Ishikawa (cell line): ENCODE measurements at regions not wholly inside any gene's neighbourhood (a gene's known extent, or its start where the extent isn't known, plus 50 kb on each side); places are given as distances from the start of the nearest gene placed in this dataset.

Source experiments
- CEBPB ChIP-seq: IDR thresholded peaks from 2 replicates; pipeline ENCODE4 v1.6.1; 2012
- CREB1 ChIP-seq: IDR thresholded peaks from 2 replicates; pipeline ENCODE4 v1.6.1; 2012; ENCODE audit warnings: low read depth
- EGR1 ChIP-seq: IDR thresholded peaks from 2 replicates; pipeline ENCODE4 v1.6.1; 2012
- EP300 ChIP-seq: IDR thresholded peaks from 2 replicates; pipeline ENCODE4 v1.6.1; 2012; ENCODE audit warnings: borderline replicate concordance
- FOXM1 ChIP-seq: IDR thresholded peaks from 2 replicates; pipeline ENCODE4 v1.6.1; 2012; ENCODE audit warnings: low read depth, borderline replicate concordance
- NFIC ChIP-seq: IDR thresholded peaks from 2 replicates; pipeline ENCODE4 v1.6.1; 2012
- RAD21 ChIP-seq: IDR thresholded peaks from 2 replicates; pipeline ENCODE4 v1.6.1; 2012; ENCODE audit warnings: low read depth
- TAF1 ChIP-seq: IDR thresholded peaks from 2 replicates; pipeline ENCODE4 v1.6.1; 2012; ENCODE audit warnings: low read depth, mild to moderate bottlenecking
- TCF12 ChIP-seq: IDR thresholded peaks from 2 replicates; pipeline ENCODE4 v1.6.1; 2012; ENCODE audit warnings: low read depth
- TEAD4 ChIP-seq: IDR thresholded peaks from 2 replicates; pipeline ENCODE4 v1.6.1; 2012
- YY1 ChIP-seq: IDR thresholded peaks from 2 replicates; pipeline ENCODE4 v1.6.1; 2012; ENCODE audit warnings: low read depth
- ZBTB7A ChIP-seq: IDR thresholded peaks from 2 replicates; pipeline ENCODE4 v1.6.1; 2012; ENCODE audit warnings: low read depth
- TF ChIP-seq, protein P1 (sequence below): IDR thresholded peaks from 2 replicates; pipeline ENCODE4 v1.6.1; 2012; ENCODE audit warnings: low read depth, mild to moderate bottlenecking
- TF ChIP-seq, protein P2 (sequence below): IDR thresholded peaks from 2 replicates; pipeline ENCODE4 v1.6.1; 2012
- TF ChIP-seq, protein P3 (sequence below): IDR thresholded peaks from 2 replicates; pipeline ENCODE4 v1.6.1; 2012

DNA sequence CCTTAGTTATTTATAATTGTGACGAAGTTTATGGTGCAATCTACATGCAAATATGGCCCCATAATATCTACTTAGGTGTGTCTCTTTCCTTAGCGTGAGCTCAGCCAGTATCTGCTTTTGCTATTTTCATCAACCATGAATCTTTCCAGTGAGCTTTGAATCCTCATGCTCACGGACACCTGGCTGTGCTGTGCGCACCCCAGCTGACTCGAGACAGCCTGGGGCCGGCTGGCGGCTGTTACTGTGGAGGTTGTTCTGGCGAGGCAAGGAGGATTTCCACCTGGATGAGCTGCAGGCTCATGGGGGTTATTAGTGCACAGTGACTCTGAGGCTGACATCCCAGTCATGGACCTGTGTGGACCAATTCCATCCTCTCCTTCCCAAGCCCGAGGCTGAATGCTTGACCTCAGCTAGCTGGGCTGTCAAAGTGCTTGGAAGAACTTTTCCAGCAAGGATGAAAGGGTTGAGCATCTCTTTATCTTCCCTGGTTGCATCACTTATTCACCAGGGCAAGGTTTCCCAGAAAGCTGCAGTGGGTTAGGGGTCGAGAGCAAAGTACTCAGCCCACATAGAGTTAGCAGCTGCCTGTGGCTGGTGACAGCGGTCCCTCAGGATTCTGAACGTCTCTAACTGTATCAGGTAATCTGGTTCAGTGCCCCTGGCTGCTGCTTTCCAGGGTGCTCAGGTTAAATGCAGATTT is 141.7 kb downstream of the ARL4C start:
- TF ChIP-seq TCF12 (no peak), TEAD4 (no peak), EGR1 (no peak), NFIC (no peak), CEBPB (no peak)

DNA sequence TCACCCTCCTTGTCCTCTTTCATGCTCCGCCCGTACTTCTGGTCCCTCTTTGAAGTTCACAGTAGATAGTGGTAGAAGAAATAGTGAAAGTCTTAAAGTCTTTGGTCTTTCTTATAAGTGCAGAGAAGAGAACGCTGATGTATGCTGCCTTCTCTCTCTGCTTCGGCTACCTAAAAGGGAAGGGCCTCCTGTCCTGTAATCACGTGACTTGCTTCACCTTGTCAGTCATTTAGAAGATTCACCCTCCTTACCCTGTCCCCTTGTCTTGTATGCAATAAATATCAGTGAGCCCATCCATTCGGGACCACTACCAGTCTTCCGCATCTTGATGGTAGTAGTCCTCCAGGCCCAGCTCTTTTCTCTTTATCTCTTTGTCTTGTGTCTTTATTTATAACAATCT is 144.6 kb downstream of the ARL4C start:
- no peak for TF ChIP-seq RAD21
- TF ChIP-seq TAF1 = no peak
- TF ChIP-seq EGR1 = no peak
- TF ChIP-seq CEBPB = no peak
- TF ChIP-seq, protein P1, sequence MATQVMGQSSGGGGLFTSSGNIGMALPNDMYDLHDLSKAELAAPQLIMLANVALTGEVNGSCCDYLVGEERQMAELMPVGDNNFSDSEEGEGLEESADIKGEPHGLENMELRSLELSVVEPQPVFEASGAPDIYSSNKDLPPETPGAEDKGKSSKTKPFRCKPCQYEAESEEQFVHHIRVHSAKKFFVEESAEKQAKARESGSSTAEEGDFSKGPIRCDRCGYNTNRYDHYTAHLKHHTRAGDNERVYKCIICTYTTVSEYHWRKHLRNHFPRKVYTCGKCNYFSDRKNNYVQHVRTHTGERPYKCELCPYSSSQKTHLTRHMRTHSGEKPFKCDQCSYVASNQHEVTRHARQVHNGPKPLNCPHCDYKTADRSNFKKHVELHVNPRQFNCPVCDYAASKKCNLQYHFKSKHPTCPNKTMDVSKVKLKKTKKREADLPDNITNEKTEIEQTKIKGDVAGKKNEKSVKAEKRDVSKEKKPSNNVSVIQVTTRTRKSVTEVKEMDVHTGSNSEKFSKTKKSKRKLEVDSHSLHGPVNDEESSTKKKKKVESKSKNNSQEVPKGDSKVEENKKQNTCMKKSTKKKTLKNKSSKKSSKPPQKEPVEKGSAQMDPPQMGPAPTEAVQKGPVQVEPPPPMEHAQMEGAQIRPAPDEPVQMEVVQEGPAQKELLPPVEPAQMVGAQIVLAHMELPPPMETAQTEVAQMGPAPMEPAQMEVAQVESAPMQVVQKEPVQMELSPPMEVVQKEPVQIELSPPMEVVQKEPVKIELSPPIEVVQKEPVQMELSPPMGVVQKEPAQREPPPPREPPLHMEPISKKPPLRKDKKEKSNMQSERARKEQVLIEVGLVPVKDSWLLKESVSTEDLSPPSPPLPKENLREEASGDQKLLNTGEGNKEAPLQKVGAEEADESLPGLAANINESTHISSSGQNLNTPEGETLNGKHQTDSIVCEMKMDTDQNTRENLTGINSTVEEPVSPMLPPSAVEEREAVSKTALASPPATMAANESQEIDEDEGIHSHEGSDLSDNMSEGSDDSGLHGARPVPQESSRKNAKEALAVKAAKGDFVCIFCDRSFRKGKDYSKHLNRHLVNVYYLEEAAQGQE = no peak
- TF ChIP-seq, protein P2, sequence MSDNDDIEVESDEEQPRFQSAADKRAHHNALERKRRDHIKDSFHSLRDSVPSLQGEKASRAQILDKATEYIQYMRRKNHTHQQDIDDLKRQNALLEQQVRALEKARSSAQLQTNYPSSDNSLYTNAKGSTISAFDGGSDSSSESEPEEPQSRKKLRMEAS = no peak
- TF ChIP-seq TCF12 = no peak
- no peak for TF ChIP-seq TEAD4

DNA sequence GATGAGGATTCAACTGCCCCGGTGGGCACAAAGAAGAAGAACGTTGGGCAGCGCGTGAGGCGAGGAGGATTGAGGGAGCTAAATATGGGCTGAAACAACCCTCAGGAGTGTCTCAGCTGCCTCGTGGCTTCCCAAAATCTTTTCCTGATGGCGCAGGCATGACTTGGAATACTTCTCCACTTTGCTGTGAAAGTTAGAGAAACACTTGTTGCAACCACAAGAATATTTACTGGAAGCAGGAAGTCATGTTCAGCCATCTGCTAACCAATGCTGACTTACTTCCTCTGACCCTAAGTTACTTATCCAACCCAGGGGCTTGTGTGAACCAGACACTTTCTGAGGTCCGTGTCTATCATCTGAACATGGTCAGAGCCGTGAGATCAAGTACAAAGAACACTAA is 148.8 kb downstream of the ARL4C start:
- TF ChIP-seq CREB1 (no peak), CEBPB (no peak), FOXM1 (no peak), YY1 (no peak)

DNA sequence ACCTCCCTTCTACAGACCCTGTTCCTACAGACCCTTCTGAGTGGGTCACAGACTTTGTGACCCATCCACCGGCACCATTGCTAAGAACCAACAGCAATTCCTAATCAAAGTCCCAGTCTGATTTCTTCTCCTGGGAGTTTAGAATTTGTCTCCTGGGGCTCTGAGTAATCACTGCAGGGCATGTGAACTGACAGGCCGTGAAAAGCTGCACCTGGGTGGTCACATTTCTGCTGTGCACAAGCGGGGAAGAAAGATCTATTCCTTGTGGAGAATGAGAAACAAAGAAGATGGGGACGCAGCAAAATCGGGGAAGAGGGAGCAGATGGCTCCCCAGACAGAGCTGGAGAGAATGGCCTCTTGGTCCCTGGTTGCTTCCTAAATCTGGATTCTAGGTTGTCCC is 151.0 kb downstream of the ARL4C start:
- TF ChIP-seq TAF1 (no peak), RAD21 (no peak), TEAD4 (no peak), TCF12 (no peak), CEBPB (no peak), FOXM1 (no peak), NFIC (no peak), EP300 (no peak), ZBTB7A (no peak), YY1 (no peak)

DNA sequence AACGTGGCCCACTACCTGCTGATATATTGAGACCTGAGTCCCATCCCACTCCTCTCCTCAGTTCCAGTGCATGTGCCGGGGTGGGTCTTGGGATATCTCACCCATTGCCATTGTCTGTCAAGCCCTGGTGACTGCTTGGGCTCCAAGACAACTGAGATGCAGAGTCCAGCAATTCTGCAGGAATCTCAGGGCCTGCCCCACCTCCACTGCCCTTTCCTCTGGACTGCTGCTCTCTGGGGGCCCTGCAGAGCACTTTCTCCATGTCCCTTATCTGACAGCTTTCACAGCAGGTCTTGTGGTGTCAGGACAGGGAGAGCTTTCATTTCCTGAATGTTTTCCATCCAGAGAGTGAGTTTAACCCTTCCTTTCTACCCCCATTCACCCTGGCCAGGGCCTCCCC is 152.9 kb downstream of the ARL4C start:
- TF ChIP-seq, protein P2 = no peak
- no peak for TF ChIP-seq CREB1
- no peak for TF ChIP-seq RAD21
- no peak for TF ChIP-seq YY1
- TF ChIP-seq EGR1 = no peak
- no peak for TF ChIP-seq TAF1
- TF ChIP-seq FOXM1 = no peak
- no peak for TF ChIP-seq ZBTB7A
- no peak for TF ChIP-seq TEAD4
- TF ChIP-seq NFIC = no peak
- TF ChIP-seq, protein P3, sequence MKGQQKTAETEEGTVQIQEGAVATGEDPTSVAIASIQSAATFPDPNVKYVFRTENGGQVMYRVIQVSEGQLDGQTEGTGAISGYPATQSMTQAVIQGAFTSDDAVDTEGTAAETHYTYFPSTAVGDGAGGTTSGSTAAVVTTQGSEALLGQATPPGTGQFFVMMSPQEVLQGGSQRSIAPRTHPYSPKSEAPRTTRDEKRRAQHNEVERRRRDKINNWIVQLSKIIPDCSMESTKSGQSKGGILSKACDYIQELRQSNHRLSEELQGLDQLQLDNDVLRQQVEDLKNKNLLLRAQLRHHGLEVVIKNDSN = no peak
- TF ChIP-seq EP300 = no peak
- no peak for TF ChIP-seq TCF12
- TF ChIP-seq, protein P1 = no peak

DNA sequence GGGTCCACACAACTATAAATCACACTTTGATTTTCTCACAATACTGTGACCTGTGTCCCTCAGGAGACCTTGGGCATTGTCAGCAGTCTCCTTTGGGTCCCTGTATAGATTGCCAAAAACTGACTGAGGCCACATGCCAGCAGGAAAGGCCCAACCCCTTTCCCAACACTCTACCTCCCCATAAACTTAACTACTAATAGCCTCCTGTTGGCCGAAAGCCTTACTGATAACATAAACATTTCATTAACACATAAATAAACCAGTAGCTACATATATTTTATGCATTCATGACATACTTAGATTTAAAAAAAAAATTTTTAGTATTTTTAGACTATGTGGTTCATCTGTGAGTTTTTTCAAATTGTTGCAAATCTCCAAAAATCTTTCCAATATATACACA is 153.5 kb downstream of the ARL4C start:
- TF ChIP-seq FOXM1 (no peak), EP300 (no peak), ZBTB7A (no peak), YY1 (no peak), TCF12 (no peak), CEBPB (no peak), CREB1 (no peak), EGR1 (no peak), TAF1 (no peak)
- TF ChIP-seq, protein P1 = no peak
